Esophagus muscularis mucosa (tissue), 4 donors: ENCODE measurements at regions not wholly inside any gene's neighbourhood (a gene's known extent, or its start where the extent isn't known, plus 50 kb on each side); places are given as distances from the start of the nearest gene placed in this dataset.

Source experiments
- EP300 ChIP-seq: sonication (generic); formaldehyde crosslinking; IDR thresholded peaks from one replicate; pipeline ENCODE4 v1.6.1; 2017; ENCODE audit warnings: antibody characterized with exemption
- POLR2A ChIP-seq: fragments of 450-650 bp; IDR thresholded peaks from one replicate; pipeline ENCODE4 v1.6.1; 2017; ENCODE audit warnings: antibody characterized with exemption, moderate library complexity, mild to moderate bottlenecking, low read depth
- POLR2AphosphoS5 ChIP-seq, 2 donors: sonication (generic); formaldehyde crosslinking; IDR thresholded peaks; one replicate each; pipeline ENCODE4 v1.6.1; 2017; ENCODE audit warnings: antibody characterized with exemption in 2 of 2
- TF ChIP-seq, protein P1 (sequence below), 3 experiments: fragments of 200-600 bp in 2 of 3; fragments of 450-650 bp in 1 of 3; sonication (generic) in 2 of 3; IDR thresholded peaks; one replicate each; pipeline ENCODE4 v1.5.1; 2017 to 2019; ENCODE audit warnings: antibody characterized with exemption in 3 of 3, mild to moderate bottlenecking in 2 of 3, moderate library complexity in 1 of 3

DNA sequence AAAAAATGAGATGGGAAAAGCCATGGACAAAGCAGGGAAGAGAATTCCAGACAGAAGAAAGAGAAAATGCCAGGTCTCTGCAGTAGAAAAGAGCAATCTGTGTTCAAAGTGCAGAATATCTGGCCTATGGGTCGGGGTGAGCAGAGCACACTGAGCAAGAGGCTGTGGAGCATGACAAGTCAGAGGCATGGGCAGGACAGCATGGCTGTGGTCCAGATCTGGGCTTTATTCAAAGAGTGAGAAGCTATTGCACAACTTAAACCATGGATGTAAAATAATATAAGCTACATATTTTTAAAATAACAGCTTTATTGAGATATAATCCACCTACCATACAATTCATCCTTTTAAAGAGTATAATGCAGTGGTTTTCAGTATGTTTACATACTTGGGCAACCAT is 133.1 kb upstream of the SPDL1 start:
- TF ChIP-seq, protein P1, sequence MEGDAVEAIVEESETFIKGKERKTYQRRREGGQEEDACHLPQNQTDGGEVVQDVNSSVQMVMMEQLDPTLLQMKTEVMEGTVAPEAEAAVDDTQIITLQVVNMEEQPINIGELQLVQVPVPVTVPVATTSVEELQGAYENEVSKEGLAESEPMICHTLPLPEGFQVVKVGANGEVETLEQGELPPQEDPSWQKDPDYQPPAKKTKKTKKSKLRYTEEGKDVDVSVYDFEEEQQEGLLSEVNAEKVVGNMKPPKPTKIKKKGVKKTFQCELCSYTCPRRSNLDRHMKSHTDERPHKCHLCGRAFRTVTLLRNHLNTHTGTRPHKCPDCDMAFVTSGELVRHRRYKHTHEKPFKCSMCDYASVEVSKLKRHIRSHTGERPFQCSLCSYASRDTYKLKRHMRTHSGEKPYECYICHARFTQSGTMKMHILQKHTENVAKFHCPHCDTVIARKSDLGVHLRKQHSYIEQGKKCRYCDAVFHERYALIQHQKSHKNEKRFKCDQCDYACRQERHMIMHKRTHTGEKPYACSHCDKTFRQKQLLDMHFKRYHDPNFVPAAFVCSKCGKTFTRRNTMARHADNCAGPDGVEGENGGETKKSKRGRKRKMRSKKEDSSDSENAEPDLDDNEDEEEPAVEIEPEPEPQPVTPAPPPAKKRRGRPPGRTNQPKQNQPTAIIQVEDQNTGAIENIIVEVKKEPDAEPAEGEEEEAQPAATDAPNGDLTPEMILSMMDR (IDR thresholded peaks at IDR 0.05): no peak
- no peak for TF ChIP-seq POLR2A
- TF ChIP-seq POLR2AphosphoS5 (IDR thresholded peaks at IDR 0.05): no peak
- TF ChIP-seq EP300: no peak
